Sigmoid colon (tissue), 6 donors: ENCODE measurements at regions not wholly inside any gene's neighbourhood (a gene's known extent, or its start where the extent isn't known, plus 50 kb on each side); places are given as distances from the start of the nearest gene placed in this dataset.
"Not testable (repeated sequence)": the region's sequence is repeated elsewhere in the genome, so short reads cannot be mapped to it uniquely, and the experiment has no call there.

ENCODE experiments used
- DNase-seq: peaks from one replicate; pipeline ENCODE4 v3.0.0-alpha.2; 2019
- H3K27ac ChIP-seq, 4 donors: fragments of 200-600 bp; sonication (generic); one replicate each; pipeline ENCODE4 v1.5.1; 2016 to 2019; ENCODE audit warnings: mild to moderate bottlenecking in 1 of 4
- H3K27me3 ChIP-seq, 3 donors: fragments of 200-600 bp; sonication (generic); one replicate each; pipeline ENCODE4 v1.5.1; 2019; ENCODE audit warnings: mild to moderate bottlenecking in 1 of 3
- H3K36me3 ChIP-seq, 4 donors: fragments of 200-600 bp; sonication (generic); one replicate each; pipeline ENCODE4 v1.5.1; 2016 to 2019
- H3K4me1 ChIP-seq, 4 donors: fragments of 200-600 bp; sonication (generic); one replicate each; pipeline ENCODE4 v1.5.1; 2017 to 2019
- H3K4me3 ChIP-seq, 4 donors: fragments of 200-600 bp; sonication (generic); one replicate each; pipeline ENCODE4 v1.5.1; 2017 to 2019; ENCODE audit warnings: mild to moderate bottlenecking in 2 of 4, moderate library complexity in 1 of 4
- H3K9me3 ChIP-seq, 4 donors: fragments of 200-600 bp in 3 of 4; sonication (generic) in 3 of 4; one replicate each; pipeline versions ENCODE4 v1.5.1 to v1.6.1; 2013 to 2019
- EP300 ChIP-seq, 4 donors: sonication (generic); formaldehyde crosslinking; IDR thresholded peaks; one replicate each; pipeline ENCODE4 v1.6.1; 2017; ENCODE audit warnings: antibody characterized with exemption in 4 of 4
- POLR2A ChIP-seq, 2 donors: fragments of 450-650 bp; IDR thresholded peaks; one replicate each; pipeline ENCODE4 v1.6.1; 2016; ENCODE audit warnings: antibody characterized with exemption in 2 of 2, mild to moderate bottlenecking in 2 of 2, moderate library complexity in 2 of 2
- POLR2AphosphoS5 ChIP-seq, 4 donors: sonication (generic); formaldehyde crosslinking; IDR thresholded peaks; one replicate each; pipeline ENCODE4 v1.6.1; 2017; ENCODE audit warnings: antibody characterized with exemption in 4 of 4
- WGBS, 2 donors: extraction: QIAGEN DNeasy Blood & Tissue Kit; methylation state at CpG; one replicate each; pipeline ENCODE4 v1.1.7; 2013; 5-methylcytosine and 5-hydroxymethylcytosine counted together
- intact Hi-C: fragments of 100-400 bp; cut with DNase I; formaldehyde crosslinking; loops from one replicate; pipeline ENCODE4 v1.15.1; 2023
- TF ChIP-seq, protein P1 (sequence below), 4 experiments: fragments of 450-650 bp in 3 of 4; fragments of 200-600 bp in 1 of 4; IDR thresholded peaks; one replicate each; pipeline ENCODE4 v1.5.1; 2016 to 2019; ENCODE audit warnings: antibody characterized with exemption in 4 of 4, mild to moderate bottlenecking in 3 of 4, moderate library complexity in 2 of 4
- donor health status: healthy with polysubstance abuse.
- donor health status: healthy.

DNA sequence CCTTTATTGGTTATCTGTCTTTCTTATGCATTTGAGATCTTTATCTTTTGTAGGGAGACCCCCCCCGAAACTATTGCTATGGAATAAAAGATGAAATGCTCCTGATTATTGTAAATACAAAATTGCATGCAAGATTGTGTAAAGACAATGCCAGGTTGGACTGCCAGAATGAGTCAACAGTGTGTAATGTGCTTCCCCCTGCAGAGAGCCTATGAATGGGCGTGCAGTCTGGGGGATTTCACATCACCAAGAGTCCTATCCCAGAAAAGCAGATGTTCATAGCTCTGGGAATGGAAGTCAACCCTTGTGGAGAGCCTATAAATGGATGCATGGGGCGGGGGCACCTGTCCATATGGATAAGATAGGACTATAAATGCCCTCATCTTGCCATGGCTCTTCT is 584.3 kb downstream of the NSUN3 start:
- no peaks in the 10 kb centered on the region for H3K36me3 ChIP-seq
- 57 to 76% methylated on average over 3 of the region's 3 CpGs for WGBS, 2 donors
- H3K27ac ChIP-seq: no peak overlapping the region
- TF ChIP-seq POLR2A (IDR thresholded peaks at IDR 0.05): no peak
- TF ChIP-seq, protein P1, sequence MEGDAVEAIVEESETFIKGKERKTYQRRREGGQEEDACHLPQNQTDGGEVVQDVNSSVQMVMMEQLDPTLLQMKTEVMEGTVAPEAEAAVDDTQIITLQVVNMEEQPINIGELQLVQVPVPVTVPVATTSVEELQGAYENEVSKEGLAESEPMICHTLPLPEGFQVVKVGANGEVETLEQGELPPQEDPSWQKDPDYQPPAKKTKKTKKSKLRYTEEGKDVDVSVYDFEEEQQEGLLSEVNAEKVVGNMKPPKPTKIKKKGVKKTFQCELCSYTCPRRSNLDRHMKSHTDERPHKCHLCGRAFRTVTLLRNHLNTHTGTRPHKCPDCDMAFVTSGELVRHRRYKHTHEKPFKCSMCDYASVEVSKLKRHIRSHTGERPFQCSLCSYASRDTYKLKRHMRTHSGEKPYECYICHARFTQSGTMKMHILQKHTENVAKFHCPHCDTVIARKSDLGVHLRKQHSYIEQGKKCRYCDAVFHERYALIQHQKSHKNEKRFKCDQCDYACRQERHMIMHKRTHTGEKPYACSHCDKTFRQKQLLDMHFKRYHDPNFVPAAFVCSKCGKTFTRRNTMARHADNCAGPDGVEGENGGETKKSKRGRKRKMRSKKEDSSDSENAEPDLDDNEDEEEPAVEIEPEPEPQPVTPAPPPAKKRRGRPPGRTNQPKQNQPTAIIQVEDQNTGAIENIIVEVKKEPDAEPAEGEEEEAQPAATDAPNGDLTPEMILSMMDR (IDR thresholded peaks at IDR 0.05): no peak
- no peak for TF ChIP-seq EP300 (IDR thresholded peaks at IDR 0.05)
- TF ChIP-seq POLR2AphosphoS5 (IDR thresholded peaks at IDR 0.05): no peak
- no peaks in the 10 kb centered on the region for H3K27me3 ChIP-seq
- no peaks in the 10 kb centered on the region for H3K4me1 ChIP-seq
- no peak for DNase-seq
- no peak overlapping the region for H3K4me3 ChIP-seq
- intact Hi-C loops: no loop called here
- no peaks in the 10 kb centered on the region for H3K9me3 ChIP-seq

DNA sequence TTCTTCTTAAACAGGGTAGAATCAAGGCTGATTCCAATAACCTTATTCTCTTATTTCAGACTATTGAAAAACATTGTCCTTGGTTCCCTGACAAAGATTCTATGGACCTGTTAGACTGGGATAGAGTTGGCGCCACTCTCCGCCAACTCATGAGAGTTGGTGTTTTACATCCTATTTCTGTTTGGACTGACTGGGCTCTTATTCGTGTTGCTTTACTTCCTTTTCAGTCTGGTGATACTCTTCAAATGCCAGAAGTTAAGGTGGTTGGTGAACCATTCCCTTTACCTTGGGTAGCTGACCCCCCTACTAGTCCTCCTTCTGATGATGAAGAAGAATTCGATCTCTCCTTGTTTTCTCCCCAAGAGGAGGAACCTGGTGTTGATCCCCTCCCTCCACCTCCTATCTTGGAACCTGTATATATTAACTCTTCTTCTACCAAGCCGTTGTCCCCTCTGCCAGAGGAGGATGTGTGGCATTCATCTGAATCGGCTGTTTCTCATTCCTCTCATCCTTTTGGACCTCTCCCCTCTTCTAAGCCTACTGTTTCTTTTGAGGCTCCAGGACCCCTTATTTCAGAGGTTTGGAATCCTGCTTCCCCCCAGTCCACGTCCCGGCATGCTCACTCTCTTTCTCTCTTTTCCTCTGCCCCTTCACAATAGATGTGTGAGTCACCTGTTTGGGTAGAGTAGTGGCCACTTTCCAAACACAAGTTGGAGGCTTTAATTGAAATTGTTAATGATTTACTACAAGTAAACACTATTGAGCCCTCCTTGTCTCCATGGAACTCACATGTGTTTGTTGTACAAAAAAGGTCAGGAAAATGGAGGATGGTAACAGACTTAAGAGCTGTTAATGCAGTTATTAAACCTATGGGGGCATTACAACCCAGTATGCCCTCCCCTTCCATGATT is 585.7 kb downstream of the NSUN3 start:
- H3K36me3 ChIP-seq, H3K9me3 ChIP-seq, DNase-seq, H3K4me3 ChIP-seq, intact Hi-C loops, H3K27ac ChIP-seq, H3K27me3 ChIP-seq, H3K4me1 ChIP-seq: not testable (repeated sequence)
- WGBS, 2 donors: 53 to 83% methylated on average over 8 of the region's 8 CpGs

DNA sequence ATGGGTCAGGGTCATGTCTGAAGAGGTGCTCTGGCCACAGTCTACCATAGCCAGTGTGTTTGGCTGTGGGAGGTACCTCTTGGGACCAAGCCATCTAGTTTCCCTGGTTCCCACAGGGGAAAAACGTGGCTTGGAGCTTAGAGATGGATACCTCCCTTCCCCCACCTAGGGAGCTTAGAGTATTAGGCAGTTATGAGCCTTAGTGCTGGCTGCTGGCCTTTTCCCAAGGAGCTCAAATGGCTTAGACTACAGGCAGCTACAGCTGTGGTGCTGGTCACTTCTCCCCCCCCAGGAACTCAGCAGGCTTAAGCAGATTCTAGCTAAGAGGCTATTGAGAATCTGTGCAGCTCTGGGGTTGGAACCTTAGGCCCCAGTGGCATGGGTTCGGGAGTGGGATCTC is 591.2 kb downstream of the NSUN3 start:
- Histone ChIP-seq H3K27me3 (no peaks in the 10 kb centered on the region), H3K4me3 (no peak overlapping the region), H3K9me3 (no peaks in the 10 kb centered on the region), H3K36me3 (no peaks in the 10 kb centered on the region), H3K27ac (no peak overlapping the region), H3K4me1 (no peaks in the 10 kb centered on the region)
- DNase-seq: no peak
- WGBS, 2 donors: 63 to 81% methylated on average over 2 of the region's 2 CpGs
- no peak for TF ChIP-seq POLR2A (IDR thresholded peaks at IDR 0.05)
- TF ChIP-seq, protein P1 (IDR thresholded peaks at IDR 0.05): no peak
- TF ChIP-seq EP300 (IDR thresholded peaks at IDR 0.05): no peak
- no peak for TF ChIP-seq POLR2AphosphoS5 (IDR thresholded peaks at IDR 0.05)
- intact Hi-C loops: no loop called here

DNA sequence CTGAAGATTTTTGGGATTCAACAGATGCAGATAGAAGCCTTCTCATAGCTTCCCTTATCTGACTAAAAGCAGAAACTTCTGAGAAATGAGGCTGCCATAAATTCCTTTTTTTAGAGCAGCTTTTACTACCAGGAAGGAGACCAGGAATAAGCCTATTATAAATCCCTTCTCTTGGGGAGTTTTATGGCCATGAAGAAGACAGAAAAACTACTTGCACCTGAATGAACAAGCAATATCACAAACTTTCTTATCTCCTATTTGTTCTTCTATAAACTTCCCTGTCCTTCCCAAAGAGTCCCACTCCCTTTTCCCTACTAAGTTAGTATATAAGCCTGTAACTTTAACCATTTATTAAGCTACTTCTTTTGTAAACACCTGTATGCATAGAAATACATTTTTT is 603.1 kb downstream of the NSUN3 start:
- intact Hi-C loops: no loop called here
- no peak overlapping the region for H3K4me3 ChIP-seq
- no peaks in the 10 kb centered on the region for H3K9me3 ChIP-seq
- no peak overlapping the region for H3K27ac ChIP-seq
- no peak for DNase-seq
- no peaks in the 10 kb centered on the region for H3K36me3 ChIP-seq
- H3K4me1 ChIP-seq: no peaks in the 10 kb centered on the region
- no peaks in the 10 kb centered on the region for H3K27me3 ChIP-seq
- TF ChIP-seq EP300 (IDR thresholded peaks at IDR 0.05) (no peak), POLR2AphosphoS5 (IDR thresholded peaks at IDR 0.05) (no peak), POLR2A (IDR thresholded peaks at IDR 0.05) (no peak)
- TF ChIP-seq, protein P1 (IDR thresholded peaks at IDR 0.05): no peak

DNA sequence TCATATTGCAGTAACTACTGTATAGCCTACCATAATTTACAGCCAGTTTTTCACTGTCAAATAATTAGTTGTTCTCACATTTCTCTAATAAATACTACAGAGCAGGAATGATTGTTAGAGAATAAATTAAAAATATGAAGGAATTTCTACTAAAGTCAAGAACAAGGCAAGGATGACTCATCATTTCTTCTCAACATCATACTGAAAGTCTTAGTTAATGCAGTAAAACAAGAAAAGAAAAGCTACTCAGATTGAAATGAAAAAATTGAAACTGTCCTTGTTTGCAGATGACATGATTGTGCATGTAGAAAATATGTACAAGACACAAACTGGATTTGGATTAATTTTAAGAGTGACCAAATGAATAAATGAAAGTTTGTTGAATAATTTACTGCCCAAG is 608.2 kb downstream of the NSUN3 start:
- Histone ChIP-seq H3K27me3 (no peaks in the 10 kb centered on the region), H3K27ac (no peak overlapping the region), H3K9me3 (no peaks in the 10 kb centered on the region), H3K4me1 (no peaks in the 10 kb centered on the region), H3K4me3 (no peak overlapping the region), H3K36me3 (no peaks in the 10 kb centered on the region)
- no peak for TF ChIP-seq POLR2AphosphoS5 (IDR thresholded peaks at IDR 0.05)
- TF ChIP-seq EP300 (IDR thresholded peaks at IDR 0.05): no peak
- no peak for TF ChIP-seq POLR2A (IDR thresholded peaks at IDR 0.05)
- TF ChIP-seq, protein P1 (IDR thresholded peaks at IDR 0.05): no peak
- DNase-seq: no peak
- intact Hi-C loops: no loop called here
